Spleen (tissue), 7 donors: ENCODE measurements at regions not wholly inside any gene's neighbourhood (a gene's known extent, or its start where the extent isn't known, plus 50 kb on each side); places are given as distances from the start of the nearest gene placed in this dataset.

Experiments used
- POLR2A ChIP-seq, 3 donors: fragments of 450-650 bp; IDR thresholded peaks; one replicate each; pipeline ENCODE4 v1.5.1; 2017; ENCODE audit warnings: antibody characterized with exemption in 3 of 3, mild to moderate bottlenecking in 1 of 3
- POLR2AphosphoS5 ChIP-seq, 3 donors: sonication (generic); formaldehyde crosslinking; IDR thresholded peaks; one replicate each; pipeline ENCODE4 v1.5.1; 2017; ENCODE audit warnings: antibody characterized with exemption in 3 of 3
- TF ChIP-seq, protein P1 (sequence below), 11 experiments: fragments of 200-600 bp in 7 of 11; fragments of 450-650 bp in 4 of 11; sonication (generic) in 4 of 11; IDR thresholded peaks in 8 of 11; conservative IDR thresholded peaks in 3 of 11; 1 replicate in 7 of 11; 2 replicates in 4 of 11; pipeline versions ENCODE4 v1.4.0 to v1.8.0; 2016 to 2021; ENCODE audit warnings: antibody characterized with exemption in 11 of 11, inconsistent platforms in 4 of 11, mild to moderate bottlenecking in 1 of 11
- donor health status: DM: no; HTN: no; CAD: no; lungs with moderate emphysema.
- donor health status: DM: no; HTN: no; CAD: no.
- donor health status: DM: no; HTN: no; CAD: no.

DNA sequence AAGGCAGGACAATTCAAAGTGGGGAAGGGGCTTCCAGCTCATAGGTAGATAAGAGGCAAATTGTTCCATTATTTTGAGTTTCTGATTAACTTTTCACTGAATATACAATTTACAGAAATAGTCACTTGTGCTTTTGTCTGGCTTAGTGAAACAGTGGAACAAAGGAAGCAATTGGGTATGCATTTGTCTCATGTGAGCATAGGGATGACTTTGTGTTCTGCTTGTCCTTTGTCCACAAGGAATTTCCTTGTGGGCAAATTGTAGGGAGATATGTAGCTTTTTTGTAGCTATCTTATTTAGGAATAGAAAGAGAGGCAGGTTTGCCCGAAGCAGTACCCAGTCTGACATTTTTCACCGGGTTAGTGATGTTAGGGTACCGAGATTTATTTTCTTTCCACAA lies 1224.8 kb downstream of the SLITRK1 start:
- TF ChIP-seq, protein P1, sequence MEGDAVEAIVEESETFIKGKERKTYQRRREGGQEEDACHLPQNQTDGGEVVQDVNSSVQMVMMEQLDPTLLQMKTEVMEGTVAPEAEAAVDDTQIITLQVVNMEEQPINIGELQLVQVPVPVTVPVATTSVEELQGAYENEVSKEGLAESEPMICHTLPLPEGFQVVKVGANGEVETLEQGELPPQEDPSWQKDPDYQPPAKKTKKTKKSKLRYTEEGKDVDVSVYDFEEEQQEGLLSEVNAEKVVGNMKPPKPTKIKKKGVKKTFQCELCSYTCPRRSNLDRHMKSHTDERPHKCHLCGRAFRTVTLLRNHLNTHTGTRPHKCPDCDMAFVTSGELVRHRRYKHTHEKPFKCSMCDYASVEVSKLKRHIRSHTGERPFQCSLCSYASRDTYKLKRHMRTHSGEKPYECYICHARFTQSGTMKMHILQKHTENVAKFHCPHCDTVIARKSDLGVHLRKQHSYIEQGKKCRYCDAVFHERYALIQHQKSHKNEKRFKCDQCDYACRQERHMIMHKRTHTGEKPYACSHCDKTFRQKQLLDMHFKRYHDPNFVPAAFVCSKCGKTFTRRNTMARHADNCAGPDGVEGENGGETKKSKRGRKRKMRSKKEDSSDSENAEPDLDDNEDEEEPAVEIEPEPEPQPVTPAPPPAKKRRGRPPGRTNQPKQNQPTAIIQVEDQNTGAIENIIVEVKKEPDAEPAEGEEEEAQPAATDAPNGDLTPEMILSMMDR (IDR thresholded peaks at IDR 0.05 in 8 of 11, conservative IDR thresholded peaks at IDR 0.05 in 3 of 11): no peak
- TF ChIP-seq POLR2A (IDR thresholded peaks at IDR 0.05) (no peak), POLR2AphosphoS5 (IDR thresholded peaks at IDR 0.05) (no peak)
